SK-N-SH (cell line): ENCODE measurements at regions not wholly inside any gene's neighbourhood (a gene's known extent, or its start where the extent isn't known, plus 50 kb on each side); places are given as distances from the start of the nearest gene placed in this dataset.

Source experiments
- CTCF ChIA-PET: fragments of 300-600, 350-600 bp; formaldehyde crosslinking; extraction: SDS; loops from one replicate; lab custom pipeline; 2021; lab: Yijun Ruan, JAX
- POLR2A ChIA-PET: fragments of 350-600 bp; sonication (Branson Sonifier 250); formaldehyde crosslinking; extraction: SDS; loops from one replicate; lab custom pipeline; 2020; ENCODE audit warnings: antibody characterized with exemption, inconsistent platforms; lab: Yijun Ruan, JAX
- DNase-seq: peaks from one replicate; pipeline ENCODE4 v3.0.0; 2012
- H2AFZ ChIP-seq: fragments of 200-600 bp; sonication (generic); 2 replicates; pipeline ENCODE4 v1.8.1; 2016; ENCODE audit warnings: antibody characterized with exemption, mild to moderate bottlenecking, low read depth
- H3F3A ChIP-seq: fragments of 200-600 bp; sonication (generic); replicated peaks from 2 replicates; pipeline ENCODE3; 2016; ENCODE audit warnings: antibody characterized with exemption, mild to moderate bottlenecking; ENCODE audit not compliant: insufficient read depth
- H3K27ac ChIP-seq, 2 experiments: fragments of 200-500 bp in 1 of 2; fragments of 200-600 bp in 1 of 2; sonication (Bioruptor generic) in 1 of 2; sonication (generic), shearing (Covaris generic) in 1 of 2; 2 replicates each; pipeline versions ENCODE4 v1.5.1 to v1.6.1; 2014 to 2016; ENCODE audit warnings: low read depth in 2 of 2, inconsistent platforms in 1 of 2, low read length in 1 of 2, mild to moderate bottlenecking in 1 of 2, mixed read lengths in 1 of 2
- H3K27me3 ChIP-seq: fragments of 200-600 bp; sonication (generic), shearing (Covaris generic); 2 replicates; pipeline ENCODE4 v1.6.1; 2016; ENCODE audit warnings: mixed run types; ENCODE audit not compliant: insufficient read depth
- H3K36me3 ChIP-seq, 2 experiments: fragments of 200-500 bp in 1 of 2; fragments of 200-600 bp in 1 of 2; sonication (Bioruptor generic) in 1 of 2; sonication (generic) in 1 of 2; replicated peaks in 1 of 2; 2 replicates each; pipeline versions ENCODE3 to v1.5.1; 2014 to 2016; ENCODE audit warnings: low read length in 1 of 2, mild to moderate bottlenecking in 1 of 2; ENCODE audit not compliant: insufficient read depth in 2 of 2, control insufficient read depth in 1 of 2
- H3K4me1 ChIP-seq, 2 experiments: fragments of 200-500 bp in 1 of 2; fragments of 200-600 bp in 1 of 2; sonication (Bioruptor generic) in 1 of 2; sonication (generic), shearing (Covaris generic) in 1 of 2; 2 replicates each; pipeline versions ENCODE4 v1.5.1 to v1.6.1; 2014 to 2016; ENCODE audit warnings: low read depth in 1 of 2, low read length in 1 of 2, mixed run types in 1 of 2; ENCODE audit not compliant: insufficient read depth in 2 of 2, control insufficient read depth in 1 of 2
- H3K4me2 ChIP-seq: fragments of 200-600 bp; sonication (generic), shearing (Covaris generic); 2 replicates; pipeline ENCODE4 v1.6.1; 2017; ENCODE audit warnings: mixed run types
- H3K4me3 ChIP-seq, 2 experiments: fragments of 200-500 bp in 1 of 2; fragments of 200-600 bp in 1 of 2; sonication (Bioruptor generic) in 1 of 2; sonication (generic), shearing (Covaris generic) in 1 of 2; 2 replicates each; pipeline versions ENCODE4 v1.5.1 to v1.8.1; 2014 to 2016; ENCODE audit warnings: low read depth in 2 of 2, inconsistent platforms in 1 of 2, low read length in 1 of 2, mild to moderate bottlenecking in 1 of 2, mixed read lengths in 1 of 2, moderate library complexity in 1 of 2
- H3K79me2 ChIP-seq: fragments of 200-600 bp; sonication (generic); 2 replicates; pipeline ENCODE4 v1.8.1; 2017; ENCODE audit warnings: mild to moderate bottlenecking; ENCODE audit not compliant: insufficient read depth
- H3K9ac ChIP-seq: fragments of 200-600 bp; sonication (generic); 2 replicates; pipeline ENCODE4 v1.6.1; 2017; ENCODE audit warnings: mixed run types
- H3K9me2 ChIP-seq: fragments of 200-600 bp; sonication (generic); 2 replicates; pipeline ENCODE4 v1.6.1; 2017; ENCODE audit warnings: mixed run types
- H3K9me3 ChIP-seq: fragments of 200-600 bp; sonication (generic); 2 replicates; pipeline ENCODE4 v1.6.1; 2017; ENCODE audit warnings: mixed run types, mild to moderate bottlenecking, moderate library complexity
- H4K20me1 ChIP-seq: fragments of 200-600 bp; sonication (generic); 2 replicates; pipeline ENCODE4 v1.6.1; 2017; ENCODE audit warnings: mild to moderate bottlenecking, mixed run types; ENCODE audit not compliant: insufficient read depth
- CHD2 ChIP-seq: fragments of 150-350 bp; IDR thresholded peaks from 2 replicates; pipeline ENCODE4 v1.6.1; 2018; ENCODE audit warnings: low read length; ENCODE audit not compliant: partially characterized antibody
- ELF1 ChIP-seq: IDR thresholded peaks from 2 replicates; pipeline ENCODE4 v1.4.0; 2012
- FOXJ3 ChIP-seq: sonication (generic); formaldehyde crosslinking; IDR thresholded peaks from 2 replicates; pipeline ENCODE4 v1.5.1; 2020; ENCODE audit warnings: mild to moderate bottlenecking, missing genetic modification reagents
- FOXM1 ChIP-seq: IDR thresholded peaks from 2 replicates; pipeline ENCODE4 v1.4.0; 2012; ENCODE audit warnings: low read depth, mild to moderate bottlenecking
- GATA2 ChIP-seq: sonication (generic); formaldehyde crosslinking; IDR thresholded peaks from 2 replicates; pipeline ENCODE4 v1.5.0; 2020; ENCODE audit warnings: mild to moderate bottlenecking, missing genetic modification reagents
- JUND ChIP-seq: IDR thresholded peaks from 2 replicates; pipeline ENCODE4 v1.4.0; 2012
- MEF2A ChIP-seq: IDR thresholded peaks from 2 replicates; pipeline ENCODE4 v1.4.0; 2012; ENCODE audit warnings: low read depth, borderline replicate concordance
- MXI1 ChIP-seq: IDR thresholded peaks from 2 replicates; pipeline ENCODE4 v1.6.1; 2012; ENCODE audit warnings: mild to moderate bottlenecking, low read depth, low read length, improper control_type of control experiment
- RAD21 ChIP-seq: IDR thresholded peaks from 2 replicates; pipeline ENCODE4 v1.6.1; 2012; ENCODE audit warnings: mild to moderate bottlenecking, low read length
- RCOR1 ChIP-seq: fragments of 150-350 bp; IDR thresholded peaks from 2 replicates; pipeline ENCODE4 v1.6.1; 2017; ENCODE audit warnings: antibody characterized with exemption, low read length
- SMC3 ChIP-seq: IDR thresholded peaks from 2 replicates; pipeline ENCODE4 v1.6.1; 2012; ENCODE audit warnings: low read depth, low read length, improper control_type of control experiment
- TAF1 ChIP-seq: IDR thresholded peaks from 2 replicates; pipeline ENCODE4 v1.6.1; 2012; ENCODE audit warnings: low read depth, mild to moderate bottlenecking, low read length, moderate library complexity, borderline replicate concordance
- TCF12 ChIP-seq: IDR thresholded peaks from 2 replicates; pipeline ENCODE4 v1.4.0; 2012
- TEAD4 ChIP-seq: IDR thresholded peaks from 2 replicates; pipeline ENCODE4 v1.4.0; 2012; ENCODE audit warnings: mild to moderate bottlenecking, borderline replicate concordance; ENCODE audit not compliant: insufficient read depth
- ZBTB33 ChIP-seq: IDR thresholded peaks from 2 replicates; pipeline ENCODE4 v1.4.0; 2012; ENCODE audit warnings: low read depth, borderline replicate concordance
- WGBS: methylation state at CpG from one replicate; pipeline ENCODE4 v1.1.6; 2017; ENCODE audit warnings: low lambda C conversion rate; 5-methylcytosine and 5-hydroxymethylcytosine counted together
- TF ChIP-seq, protein P1 (sequence below): IDR thresholded peaks from 2 replicates; pipeline ENCODE4 v1.4.0; 2012; ENCODE audit warnings: low read depth, borderline replicate concordance
- TF ChIP-seq, protein P2 (sequence below): fragments of 150-350 bp; IDR thresholded peaks from 2 replicates; pipeline ENCODE4 v1.6.1; 2016; ENCODE audit warnings: mild to moderate bottlenecking, low read depth, low read length

DNA sequence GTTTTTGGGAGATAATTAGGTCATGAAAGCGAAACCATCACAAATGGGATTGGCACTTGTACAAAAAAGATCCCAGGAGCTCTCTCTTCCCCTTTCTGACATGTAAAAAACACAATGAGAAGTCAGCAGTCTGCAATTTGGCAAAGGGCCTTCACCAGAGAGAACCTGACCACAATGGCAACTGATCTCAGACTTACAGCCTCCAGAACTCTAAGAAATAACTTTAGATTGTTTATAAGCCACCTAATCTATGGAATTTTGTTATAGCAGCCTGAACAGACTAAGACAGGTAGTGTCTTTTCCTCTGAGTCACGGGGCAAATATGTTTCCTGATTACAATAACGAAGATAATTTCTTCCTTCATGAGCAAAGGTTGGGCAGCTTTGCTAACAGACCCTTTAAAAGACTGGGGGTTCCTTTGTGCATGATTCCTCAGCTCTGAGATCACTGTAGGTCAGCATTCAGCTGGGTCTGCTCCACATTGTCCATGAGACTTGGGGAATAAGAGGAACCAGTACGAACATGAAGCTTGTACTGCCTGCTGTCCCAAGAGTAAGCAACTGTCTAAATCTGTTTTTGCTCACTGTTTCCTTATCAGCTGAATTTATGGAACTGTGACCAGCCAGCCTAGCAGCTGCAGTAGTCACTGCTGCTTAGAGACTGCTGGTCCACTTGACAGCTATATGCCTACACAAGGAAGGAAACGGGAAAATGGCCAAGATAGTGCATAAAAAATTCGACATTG lies 191.6 kb downstream of the ANAPC10 start:
- TF ChIP-seq TEAD4 (no peak), JUND (no peak), FOXJ3 (CRISPR knock-in tag) (no peak), ELF1 (no peak), GATA2 (no peak), CHD2 (no peak), MEF2A (no peak), TAF1 (no peak), TCF12 (no peak), SMC3 (no peak), RCOR1 (no peak), ZBTB33 (no peak), MXI1 (no peak), RAD21 (no peak), FOXM1 (no peak)
- TF ChIP-seq, protein P1, sequence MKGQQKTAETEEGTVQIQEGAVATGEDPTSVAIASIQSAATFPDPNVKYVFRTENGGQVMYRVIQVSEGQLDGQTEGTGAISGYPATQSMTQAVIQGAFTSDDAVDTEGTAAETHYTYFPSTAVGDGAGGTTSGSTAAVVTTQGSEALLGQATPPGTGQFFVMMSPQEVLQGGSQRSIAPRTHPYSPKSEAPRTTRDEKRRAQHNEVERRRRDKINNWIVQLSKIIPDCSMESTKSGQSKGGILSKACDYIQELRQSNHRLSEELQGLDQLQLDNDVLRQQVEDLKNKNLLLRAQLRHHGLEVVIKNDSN: no peak
- TF ChIP-seq, protein P2, sequence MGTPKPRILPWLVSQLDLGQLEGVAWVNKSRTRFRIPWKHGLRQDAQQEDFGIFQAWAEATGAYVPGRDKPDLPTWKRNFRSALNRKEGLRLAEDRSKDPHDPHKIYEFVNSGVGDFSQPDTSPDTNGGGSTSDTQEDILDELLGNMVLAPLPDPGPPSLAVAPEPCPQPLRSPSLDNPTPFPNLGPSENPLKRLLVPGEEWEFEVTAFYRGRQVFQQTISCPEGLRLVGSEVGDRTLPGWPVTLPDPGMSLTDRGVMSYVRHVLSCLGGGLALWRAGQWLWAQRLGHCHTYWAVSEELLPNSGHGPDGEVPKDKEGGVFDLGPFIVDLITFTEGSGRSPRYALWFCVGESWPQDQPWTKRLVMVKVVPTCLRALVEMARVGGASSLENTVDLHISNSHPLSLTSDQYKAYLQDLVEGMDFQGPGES: no peak
- H3K9ac ChIP-seq: no peak overlapping the region
- H3K9me2 ChIP-seq: no peaks in the 10 kb centered on the region
- no peak overlapping the region for H3K4me2 ChIP-seq
- H2AFZ ChIP-seq: no peak overlapping the region
- H4K20me1 ChIP-seq: no peaks in the 10 kb centered on the region
- no peaks in the 10 kb centered on the region for H3K36me3 ChIP-seq
- ChIA-PET POLR2A (no interaction called here), CTCF (interaction anchor here (1.2 kb wide), 1 partner anchor 41 kb away, joined by 3 read pairs; no protein-coding TSS in a partner anchor)
- H3K27me3 ChIP-seq: no peaks in the 10 kb centered on the region
- no peaks in the 10 kb centered on the region for H3K9me3 ChIP-seq
- DNase-seq: no peak
- H3K79me2 ChIP-seq: no peaks in the 10 kb centered on the region
- no peak overlapping the region for H3K27ac ChIP-seq
- 18% methylated on average over 6 of the region's 6 CpGs for WGBS
- H3K4me3 ChIP-seq: no peak overlapping the region
- no peaks in the 10 kb centered on the region for H3K4me1 ChIP-seq
- H3F3A ChIP-seq: no peaks in the 10 kb centered on the region
